PC-3 (cell line): ENCODE measurements at regions not wholly inside any gene's neighbourhood (a gene's known extent, or its start where the extent isn't known, plus 50 kb on each side); places are given as distances from the start of the nearest gene placed in this dataset.

Source experiments
- ATAC-seq: fragments of 200-7000 bp; cut with Tn5 transposase; 2 replicates; pipeline ENCODE4 v1.9.1; 2020; ENCODE audit warnings: mild to moderate bottlenecking, moderate library complexity
- BruUV-seq: library from RNA; stranded (reverse); fragments of 400-500 nt; replicated peaks from 2 replicates; lab custom pipeline; 2021; lab: Mats Ljungman, UMichigan
- CTCF ChIA-PET: fragments of 300-600 bp; sonication (Branson Sonifier 250); formaldehyde crosslinking; loops from one replicate; lab custom pipeline; 2022; ENCODE audit warnings: antibody characterized with exemption; lab: Charles Lee
- POLR2A ChIA-PET: fragments of 300-600 bp; sonication (Branson Sonifier 250); formaldehyde crosslinking; loops from one replicate; lab custom pipeline; 2022; ENCODE audit warnings: antibody characterized with exemption; ENCODE audit not compliant: unreplicated experiment; lab: Charles Lee
- DNase-seq: peaks from one replicate; pipeline ENCODE4 v3.0.0-alpha.2; 2015
- H2AFZ ChIP-seq: fragments of 300-600 bp; sonication (generic); 2 replicates; pipeline ENCODE4 v1.6.0; 2016; ENCODE audit warnings: antibody characterized with exemption, low read length
- H3F3A ChIP-seq: fragments of 300-600 bp; sonication (generic); one replicate; pipeline ENCODE4 v1.6.0; 2017; ENCODE audit warnings: antibody characterized with exemption, low read length, control low read depth, mild to moderate bottlenecking; ENCODE audit not compliant: unreplicated experiment
- H3K27ac ChIP-seq: fragments of 300-600 bp; sonication (generic); 2 replicates; pipeline ENCODE4 v1.5.1; 2016; ENCODE audit warnings: mild to moderate bottlenecking, low read length
- H3K27me3 ChIP-seq: fragments of 300-600 bp; sonication (generic); 2 replicates; pipeline ENCODE4 v1.6.1; 2016; ENCODE audit warnings: low read length, mixed read lengths
- H3K36me3 ChIP-seq: fragments of 300-600 bp; sonication (generic); 2 replicates; pipeline ENCODE4 v1.6.1; 2016; ENCODE audit warnings: low read depth, mixed run types, low read length, mixed read lengths
- H3K4me1 ChIP-seq: fragments of 300-600 bp; sonication (generic); 2 replicates; pipeline ENCODE4 v1.5.1; 2016; ENCODE audit warnings: low read length; ENCODE audit not compliant: insufficient read depth
- H3K4me2 ChIP-seq: fragments of 300-600 bp; sonication (generic); 2 replicates; pipeline ENCODE4 v1.6.0; 2016; ENCODE audit warnings: low read length
- H3K4me3 ChIP-seq: fragments of 300-600 bp; sonication (generic); 2 replicates; pipeline ENCODE4 v1.5.1; 2016; ENCODE audit warnings: mild to moderate bottlenecking, low read length, mixed read lengths
- H3K79me2 ChIP-seq: fragments of 300-600 bp; sonication (generic); 2 replicates; pipeline ENCODE4 v1.6.1; 2017; ENCODE audit warnings: low read length, mixed read lengths
- H3K9ac ChIP-seq: fragments of 300-600 bp; sonication (generic); 2 replicates; pipeline ENCODE4 v1.6.0; 2016; ENCODE audit warnings: mild to moderate bottlenecking, low read length
- H3K9me2 ChIP-seq: fragments of 300-600 bp; sonication (generic); replicated peaks from 2 replicates; pipeline ENCODE4 v1.6.1; 2016; ENCODE audit warnings: mixed run types, low read length, mixed read lengths
- H3K9me3 ChIP-seq: fragments of 300-600 bp; sonication (generic); 2 replicates; pipeline ENCODE4 v1.6.1; 2016; ENCODE audit warnings: low read length, mixed read lengths
- H4K20me1 ChIP-seq: fragments of 300-600 bp; sonication (generic); 2 replicates; pipeline ENCODE4 v1.6.1; 2016; ENCODE audit warnings: low read length, mixed read lengths
- CTCF ChIP-seq: fragments of 300-600 bp; sonication (generic); conservative IDR thresholded peaks from 2 replicates; pipeline ENCODE4 v1.5.1; 2017; ENCODE audit warnings: antibody characterized with exemption, low read depth, mild to moderate bottlenecking, low read length
- EZH2 ChIP-seq: fragments of 300-600 bp; sonication (generic); IDR thresholded peaks from one replicate; pipeline ENCODE4 v1.6.1; 2017; ENCODE audit warnings: antibody characterized with exemption, mild to moderate bottlenecking, low read length; ENCODE audit not compliant: unreplicated experiment
- EZH2phosphoT487 ChIP-seq: fragments of 300-600 bp; sonication (generic); IDR thresholded peaks from 2 replicates; pipeline ENCODE4 v1.6.1; 2018; ENCODE audit warnings: mild to moderate bottlenecking, antibody characterized with exemption, low read length, borderline replicate concordance
- intact Hi-C: fragments of 100-400 bp; cut with micrococcal nuclease; formaldehyde crosslinking; loops from 2 replicates; pipeline ENCODE4 v1.9.0; 2023

GRCh38 chr7:72524037-72524436, 111.9 kb upstream of the CALN1 start:
- ATAC-seq (no peak), DNase-seq (no peak)
- no peaks in the 10 kb centered on the region for H3K9me3 ChIP-seq
- H3K9me2 ChIP-seq = no peaks in the 10 kb centered on the region
- no TSS peak for BruUV-seq
- no peaks in the 10 kb centered on the region for H3K27me3 ChIP-seq
- H3F3A ChIP-seq = no peaks in the 10 kb centered on the region
- H3K79me2 ChIP-seq = no peaks in the 10 kb centered on the region
- no peak overlapping the region for H3K4me3 ChIP-seq
- no peaks in the 10 kb centered on the region for H3K4me1 ChIP-seq
- POLR2A ChIA-PET = no interaction called here
- no peaks in the 10 kb centered on the region for H4K20me1 ChIP-seq
- no peak for TF ChIP-seq EZH2phosphoT487
- no peak for TF ChIP-seq EZH2
- TF ChIP-seq CTCF = no peak
- H3K4me2 ChIP-seq = no peak overlapping the region
- no peaks in the 10 kb centered on the region for H3K36me3 ChIP-seq
- no peak overlapping the region for H2AFZ ChIP-seq
- intact Hi-C loops = no loop called here
- H3K9ac ChIP-seq = no peak overlapping the region
- CTCF ChIA-PET = no interaction called here
- H3K27ac ChIP-seq = no peak overlapping the region

- Histone ChIP-seq H3K9ac (no peak overlapping the region), H3K4me1 (no peaks in the 10 kb centered on the region), H3K27me3 (peaks cover 21% of the 10 kb centered on the region), H3F3A (no peaks in the 10 kb centered on the region), H3K9me3 (no peaks in the 10 kb centered on the region), H3K27ac (no peak overlapping the region), H3K9me2 (no peaks in the 10 kb centered on the region), H3K4me3 (no peak overlapping the region), H3K36me3 (no peaks in the 10 kb centered on the region), H3K79me2 (no peaks in the 10 kb centered on the region), H3K4me2 (no peak overlapping the region), H4K20me1 (no peaks in the 10 kb centered on the region), H2AFZ (no peak overlapping the region)
- ChIA-PET CTCF (no interaction called here), POLR2A (no interaction called here)
- BruUV-seq = no TSS peak
- intact Hi-C loops = no loop called here
- ATAC-seq = no peak
- TF ChIP-seq CTCF (no peak), EZH2phosphoT487 (no peak), EZH2 (no peak)
- DNase-seq = no peak
These were observed 92.0 kb upstream of the CALN1 start for GRCh38 chr7:72504061-72504706.

DNA sequence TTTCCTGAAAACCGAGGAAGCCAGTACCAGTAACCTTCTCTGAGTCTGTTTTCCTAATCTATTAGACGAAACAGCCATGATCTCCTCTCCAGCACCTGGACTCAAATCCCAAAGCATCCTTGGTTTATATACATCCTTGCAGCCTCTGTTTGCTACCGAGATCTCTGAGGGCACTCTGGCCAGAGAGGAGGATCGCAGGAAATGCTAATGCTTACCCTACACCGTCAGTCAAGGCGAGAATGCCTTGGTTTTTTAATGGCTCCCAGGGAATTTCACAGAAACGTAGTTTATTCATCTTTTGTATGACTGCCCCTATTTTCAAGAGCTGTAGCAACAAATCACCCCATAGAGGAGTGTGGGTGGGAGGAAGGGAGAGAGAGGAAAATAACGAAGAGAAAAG, 91.5 kb upstream of the CALN1 start:
- Histone ChIP-seq H3K4me3 (no peak overlapping the region), H3K36me3 (no peaks in the 10 kb centered on the region), H3K4me2 (no peak overlapping the region), H3K9ac (no peak overlapping the region), H3K9me3 (no peaks in the 10 kb centered on the region), H3K4me1 (no peaks in the 10 kb centered on the region), H4K20me1 (no peaks in the 10 kb centered on the region), H3F3A (no peaks in the 10 kb centered on the region), H3K79me2 (no peaks in the 10 kb centered on the region), H3K9me2 (no peaks in the 10 kb centered on the region), H3K27me3 (peaks cover 21% of the 10 kb centered on the region), H2AFZ (no peak overlapping the region), H3K27ac (no peak overlapping the region)
- DNase-seq (no peak), ATAC-seq (no peak)
- TF ChIP-seq EZH2phosphoT487 (no peak), CTCF (no peak), EZH2 (no peak)
- intact Hi-C loops = no loop called here
- no TSS peak for BruUV-seq
- ChIA-PET POLR2A (no interaction called here), CTCF (no interaction called here)
